Thyroid gland (tissue), 4 donors: ENCODE measurements at regions not wholly inside any gene's neighbourhood (a gene's known extent, or its start where the extent isn't known, plus 50 kb on each side); places are given as distances from the start of the nearest gene placed in this dataset.
"Not testable (repeated sequence)": the region's sequence is repeated elsewhere in the genome, so short reads cannot be mapped to it uniquely, and the experiment has no call there.

ENCODE experiments used
- POLR2A ChIP-seq, 2 donors: fragments of 450-650 bp; IDR thresholded peaks; one replicate each; pipeline ENCODE4 v1.6.1; 2017; ENCODE audit warnings: antibody characterized with exemption in 2 of 2, mild to moderate bottlenecking in 2 of 2, moderate library complexity in 1 of 2
- TF ChIP-seq, protein P1 (sequence below), 6 experiments: fragments of 200-600 bp in 3 of 6; fragments of 450-650 bp in 3 of 6; sonication (generic) in 3 of 6; IDR thresholded peaks; one replicate each; pipeline ENCODE4 v1.5.1; 2016 to 2019; ENCODE audit warnings: antibody characterized with exemption in 6 of 6, mild to moderate bottlenecking in 2 of 6, inconsistent platforms in 1 of 6, moderate library complexity in 1 of 6

- TF ChIP-seq, protein P1, sequence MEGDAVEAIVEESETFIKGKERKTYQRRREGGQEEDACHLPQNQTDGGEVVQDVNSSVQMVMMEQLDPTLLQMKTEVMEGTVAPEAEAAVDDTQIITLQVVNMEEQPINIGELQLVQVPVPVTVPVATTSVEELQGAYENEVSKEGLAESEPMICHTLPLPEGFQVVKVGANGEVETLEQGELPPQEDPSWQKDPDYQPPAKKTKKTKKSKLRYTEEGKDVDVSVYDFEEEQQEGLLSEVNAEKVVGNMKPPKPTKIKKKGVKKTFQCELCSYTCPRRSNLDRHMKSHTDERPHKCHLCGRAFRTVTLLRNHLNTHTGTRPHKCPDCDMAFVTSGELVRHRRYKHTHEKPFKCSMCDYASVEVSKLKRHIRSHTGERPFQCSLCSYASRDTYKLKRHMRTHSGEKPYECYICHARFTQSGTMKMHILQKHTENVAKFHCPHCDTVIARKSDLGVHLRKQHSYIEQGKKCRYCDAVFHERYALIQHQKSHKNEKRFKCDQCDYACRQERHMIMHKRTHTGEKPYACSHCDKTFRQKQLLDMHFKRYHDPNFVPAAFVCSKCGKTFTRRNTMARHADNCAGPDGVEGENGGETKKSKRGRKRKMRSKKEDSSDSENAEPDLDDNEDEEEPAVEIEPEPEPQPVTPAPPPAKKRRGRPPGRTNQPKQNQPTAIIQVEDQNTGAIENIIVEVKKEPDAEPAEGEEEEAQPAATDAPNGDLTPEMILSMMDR (IDR thresholded peaks at IDR 0.05), result not testable (repeated sequence)
- TF ChIP-seq POLR2A (IDR thresholded peaks at IDR 0.05), result not testable (repeated sequence)
These were observed 1270.3 kb downstream of the UQCRFS1 start for GRCh38 chr19:27942607-27943006.
